K562 (cell line): ENCODE measurements at regions not wholly inside any gene's neighbourhood (a gene's known extent, or its start where the extent isn't known, plus 50 kb on each side); places are given as distances from the start of the nearest gene placed in this dataset.

Experiments
- ARID1B ChIP-seq: fragments of 450-650 bp; IDR thresholded peaks from 2 replicates; pipeline ENCODE4 v1.6.1; 2016; ENCODE audit warnings: antibody characterized with exemption, mild to moderate bottlenecking, inconsistent platforms
- CBFA2T3 ChIP-seq: fragments of 450-650 bp; IDR thresholded peaks from 2 replicates; pipeline ENCODE4 v1.6.1; 2017
- CCAR2 ChIP-seq: fragments of 200-400 bp; formaldehyde crosslinking; IDR thresholded peaks from 2 replicates; pipeline ENCODE4 v1.6.1; 2017; ENCODE audit warnings: mild to moderate bottlenecking, low read depth, low read length
- ETV1 ChIP-seq: fragments of 450-650 bp; conservative IDR thresholded peaks from 2 replicates; pipeline ENCODE4 v1.6.1; 2016; ENCODE audit warnings: missing genetic modification characterization, control low read depth, low read depth, missing compliant biosample characterization
- HMG20A ChIP-seq: fragments of 450-650 bp; formaldehyde crosslinking; conservative IDR thresholded peaks from 2 replicates; pipeline ENCODE4 v1.4.0; 2020; ENCODE audit warnings: mild to moderate bottlenecking, mixed read lengths
- ILF3 ChIP-seq: fragments of 450-650 bp; IDR thresholded peaks from 2 replicates; pipeline ENCODE4 v1.6.1; 2018; ENCODE audit warnings: antibody characterized with exemption, mild to moderate bottlenecking, moderate library complexity, borderline replicate concordance
- JUN ChIP-seq, 2 experiments: sonication (generic) in 1 of 2; formaldehyde crosslinking in 1 of 2; IDR thresholded peaks; 2 replicates each; pipeline versions ENCODE4 v1.6.1 to v1.8.0; 2012 to 2022; ENCODE audit warnings: borderline replicate concordance in 2 of 2, mild to moderate bottlenecking in 2 of 2, improper control_type of control experiment in 1 of 2, low read depth in 1 of 2, low read length in 1 of 2, missing genetic modification reagents in 1 of 2
- MBD2 ChIP-seq: sonication (generic); IDR thresholded peaks from 2 replicates; pipeline ENCODE4 v1.6.1; 2016; ENCODE audit warnings: low read depth, borderline replicate concordance
- NCOA1 ChIP-seq: fragments of 450-650 bp; IDR thresholded peaks from 2 replicates; pipeline ENCODE4 v1.6.1; 2016; ENCODE audit warnings: low read depth
- NFE2 ChIP-seq: IDR thresholded peaks from 2 replicates; pipeline ENCODE4 v1.6.1; 2014; ENCODE audit warnings: antibody characterized with exemption, low read depth
- RBFOX2 ChIP-seq: fragments of 200-400 bp; formaldehyde crosslinking; IDR thresholded peaks from 2 replicates; pipeline ENCODE4 v1.6.1; 2017; ENCODE audit warnings: low read depth, mild to moderate bottlenecking, low read length, moderate library complexity
- SOX6 ChIP-seq: fragments of 450-650 bp; IDR thresholded peaks from 2 replicates; pipeline ENCODE4 v1.6.1; 2014; ENCODE audit warnings: mild to moderate bottlenecking
- TEAD1 ChIP-seq, 2 experiments: fragments of 450-650 bp in 1 of 2; sonication (generic) in 1 of 2; formaldehyde crosslinking; IDR thresholded peaks; 2 replicates each; pipeline versions ENCODE4 v1.4.0 to v1.8.0; 2020 to 2022; ENCODE audit warnings: mild to moderate bottlenecking in 2 of 2, missing genetic modification reagents in 1 of 2
- ZFP91 ChIP-seq: sonication (generic); formaldehyde crosslinking; IDR thresholded peaks from 2 replicates; pipeline ENCODE4 v1.8.0; 2022; ENCODE audit warnings: mild to moderate bottlenecking, missing genetic modification reagents
- TF ChIP-seq, protein P1 (sequence below), 2 experiments: fragments of 150-350 bp in 1 of 2; IDR thresholded peaks; 2 replicates each; pipeline ENCODE4 v1.6.1; 2012 to 2016; ENCODE audit warnings: low read depth in 2 of 2, low read length in 2 of 2, mild to moderate bottlenecking in 1 of 2, moderate library complexity in 1 of 2
- TF ChIP-seq, protein P2 (sequence below): sonication (generic); formaldehyde crosslinking; IDR thresholded peaks from 2 replicates; pipeline ENCODE4 v1.4.0; 2020; ENCODE audit warnings: mild to moderate bottlenecking, missing genetic modification reagents
- TF ChIP-seq, protein P3 (sequence below), 2 experiments: IDR thresholded peaks; 2 replicates each; pipeline ENCODE4 v1.6.1; 2011; ENCODE audit warnings: borderline replicate concordance in 1 of 2, control low read depth in 1 of 2, low read depth in 1 of 2, low read length in 1 of 2, mild to moderate bottlenecking in 1 of 2, mixed read lengths in 1 of 2, moderate library complexity in 1 of 2; ENCODE audit not compliant: insufficient read depth in 1 of 2, insufficient read length in 1 of 2, poor library complexity in 1 of 2, severe bottlenecking in 1 of 2; ENCODE audit errors: extremely low read depth in 1 of 2

- TF ChIP-seq ARID1B: peak; percentile 48
- no peak for TF ChIP-seq ILF3
- TF ChIP-seq, protein P1, sequence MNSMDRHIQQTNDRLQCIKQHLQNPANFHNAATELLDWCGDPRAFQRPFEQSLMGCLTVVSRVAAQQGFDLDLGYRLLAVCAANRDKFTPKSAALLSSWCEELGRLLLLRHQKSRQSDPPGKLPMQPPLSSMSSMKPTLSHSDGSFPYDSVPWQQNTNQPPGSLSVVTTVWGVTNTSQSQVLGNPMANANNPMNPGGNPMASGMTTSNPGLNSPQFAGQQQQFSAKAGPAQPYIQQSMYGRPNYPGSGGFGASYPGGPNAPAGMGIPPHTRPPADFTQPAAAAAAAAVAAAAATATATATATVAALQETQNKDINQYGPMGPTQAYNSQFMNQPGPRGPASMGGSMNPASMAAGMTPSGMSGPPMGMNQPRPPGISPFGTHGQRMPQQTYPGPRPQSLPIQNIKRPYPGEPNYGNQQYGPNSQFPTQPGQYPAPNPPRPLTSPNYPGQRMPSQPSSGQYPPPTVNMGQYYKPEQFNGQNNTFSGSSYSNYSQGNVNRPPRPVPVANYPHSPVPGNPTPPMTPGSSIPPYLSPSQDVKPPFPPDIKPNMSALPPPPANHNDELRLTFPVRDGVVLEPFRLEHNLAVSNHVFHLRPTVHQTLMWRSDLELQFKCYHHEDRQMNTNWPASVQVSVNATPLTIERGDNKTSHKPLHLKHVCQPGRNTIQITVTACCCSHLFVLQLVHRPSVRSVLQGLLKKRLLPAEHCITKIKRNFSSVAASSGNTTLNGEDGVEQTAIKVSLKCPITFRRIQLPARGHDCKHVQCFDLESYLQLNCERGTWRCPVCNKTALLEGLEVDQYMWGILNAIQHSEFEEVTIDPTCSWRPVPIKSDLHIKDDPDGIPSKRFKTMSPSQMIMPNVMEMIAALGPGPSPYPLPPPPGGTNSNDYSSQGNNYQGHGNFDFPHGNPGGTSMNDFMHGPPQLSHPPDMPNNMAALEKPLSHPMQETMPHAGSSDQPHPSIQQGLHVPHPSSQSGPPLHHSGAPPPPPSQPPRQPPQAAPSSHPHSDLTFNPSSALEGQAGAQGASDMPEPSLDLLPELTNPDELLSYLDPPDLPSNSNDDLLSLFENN (IDR thresholded peaks at IDR 0.05; ENCODE audit: low read depth in 2 of 2, low read length in 2 of 2): peak in 1 of 2 experiments; percentile 37; a peak in 1 of 4 replicates
- peak; percentile 62 for TF ChIP-seq SOX6
- TF ChIP-seq NFE2: peak; percentile 20; the same call in 1 of the 2 replicates
- peak; percentile 64 for TF ChIP-seq RBFOX2
- TF ChIP-seq HMG20A (CRISPR knock-in tag): no peak
- peak; percentile 40; the same call in 1 of the 2 replicates for TF ChIP-seq NCOA1
- TF ChIP-seq CCAR2: no peak
- 0 out of 2 replicates have a peak, but pooled peaks have one; percentile 24 for TF ChIP-seq JUN (IDR thresholded peaks at IDR 0.05; ENCODE audit: borderline replicate concordance, low read depth, low read length)
- no peak for TF ChIP-seq JUN (CRISPR knock-in tag; IDR thresholded peaks at IDR 0.05; ENCODE audit: borderline replicate concordance)
- TF ChIP-seq ETV1 (tag): peak; percentile 88
- TF ChIP-seq, protein P2, sequence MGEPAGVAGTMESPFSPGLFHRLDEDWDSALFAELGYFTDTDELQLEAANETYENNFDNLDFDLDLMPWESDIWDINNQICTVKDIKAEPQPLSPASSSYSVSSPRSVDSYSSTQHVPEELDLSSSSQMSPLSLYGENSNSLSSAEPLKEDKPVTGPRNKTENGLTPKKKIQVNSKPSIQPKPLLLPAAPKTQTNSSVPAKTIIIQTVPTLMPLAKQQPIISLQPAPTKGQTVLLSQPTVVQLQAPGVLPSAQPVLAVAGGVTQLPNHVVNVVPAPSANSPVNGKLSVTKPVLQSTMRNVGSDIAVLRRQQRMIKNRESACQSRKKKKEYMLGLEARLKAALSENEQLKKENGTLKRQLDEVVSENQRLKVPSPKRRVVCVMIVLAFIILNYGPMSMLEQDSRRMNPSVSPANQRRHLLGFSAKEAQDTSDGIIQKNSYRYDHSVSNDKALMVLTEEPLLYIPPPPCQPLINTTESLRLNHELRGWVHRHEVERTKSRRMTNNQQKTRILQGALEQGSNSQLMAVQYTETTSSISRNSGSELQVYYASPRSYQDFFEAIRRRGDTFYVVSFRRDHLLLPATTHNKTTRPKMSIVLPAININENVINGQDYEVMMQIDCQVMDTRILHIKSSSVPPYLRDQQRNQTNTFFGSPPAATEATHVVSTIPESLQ (CRISPR knock-in tag): no peak
- peak; percentile 30; the same call in 1 of the 2 replicates for TF ChIP-seq MBD2
- 0 out of 4 replicates have a peak, but pooled peaks of 1 of the 2 experiments have one; percentile 40 for TF ChIP-seq TEAD1 (CRISPR knock-in tag; IDR thresholded peaks at IDR 0.05)
- TF ChIP-seq ZFP91 (CRISPR knock-in tag): no peak
- TF ChIP-seq, protein P3, sequence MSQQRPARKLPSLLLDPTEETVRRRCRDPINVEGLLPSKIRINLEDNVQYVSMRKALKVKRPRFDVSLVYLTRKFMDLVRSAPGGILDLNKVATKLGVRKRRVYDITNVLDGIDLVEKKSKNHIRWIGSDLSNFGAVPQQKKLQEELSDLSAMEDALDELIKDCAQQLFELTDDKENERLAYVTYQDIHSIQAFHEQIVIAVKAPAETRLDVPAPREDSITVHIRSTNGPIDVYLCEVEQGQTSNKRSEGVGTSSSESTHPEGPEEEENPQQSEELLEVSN (IDR thresholded peaks at IDR 0.05; ENCODE audit: borderline replicate concordance in 1 of 2, extremely low read depth in 1 of 2, insufficient read depth in 1 of 2, insufficient read length in 1 of 2, low read depth in 1 of 2, low read length in 1 of 2, poor library complexity in 1 of 2, severe bottlenecking in 1 of 2): peak in 1 of 2 experiments; percentile 32
- TF ChIP-seq CBFA2T3: peak; percentile 43
Observed at GRCh38 chr5:126680191-126680817, 79.6 kb downstream of the PHAX start (continued).
